GM19467 (cell line): ENCODE measurements at regions not wholly inside any gene's neighbourhood (a gene's known extent, or its start where the extent isn't known, plus 50 kb on each side); places are given as distances from the start of the nearest gene placed in this dataset.

ENCODE experiments used
- ATAC-seq: cut with Tn5 transposase; IDR thresholded peaks from one replicate; pipeline ENCODE4 v1.9.1; 2021; ENCODE audit warnings: mild to moderate bottlenecking, moderate library complexity; ENCODE audit not compliant: unreplicated experiment

- no peak for ATAC-seq
Measured at GRCh38 chr1:98385652-98386051, 275.9 kb upstream of the SNX7 start.

DNA sequence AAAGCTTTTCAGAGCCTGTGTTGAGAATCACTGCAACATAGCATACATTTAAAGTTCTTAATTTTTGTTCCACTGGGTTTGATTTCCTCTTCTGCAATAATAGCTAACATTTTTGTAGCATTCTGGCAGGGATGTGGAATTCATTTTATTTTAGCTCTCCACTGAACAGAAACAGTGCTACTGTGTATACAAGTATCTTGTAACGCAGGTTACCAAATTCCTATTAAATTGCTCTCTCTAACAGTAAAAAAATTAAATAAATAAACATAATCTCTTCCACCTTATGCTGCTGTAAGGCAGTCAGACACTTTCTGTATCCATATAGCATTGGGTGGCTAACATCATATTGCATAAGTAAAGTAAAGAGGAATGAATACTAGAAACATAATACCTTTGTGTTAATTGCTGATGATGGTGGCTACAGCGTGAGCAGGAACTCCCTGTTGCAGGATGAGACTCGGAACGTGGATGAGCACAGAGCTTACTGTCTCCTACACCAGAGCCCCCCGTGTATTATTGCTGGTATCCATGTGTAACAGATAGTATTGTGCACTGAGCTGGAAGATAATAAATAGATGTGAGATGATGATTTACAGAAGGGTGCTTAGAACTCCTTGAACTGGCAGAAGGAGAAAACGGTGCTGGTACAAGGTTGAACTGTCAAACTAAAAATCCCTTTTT, 276.9 kb upstream of the SNX7 start:
- no peak for ATAC-seq

GRCh38 chr1:98382986-98383740, 278.4 kb upstream of the SNX7 start:
- ATAC-seq: no peak

GRCh38 chr1:98382586-98382985, 278.9 kb upstream of the SNX7 start:
- no peak for ATAC-seq

GRCh38 chr1:98374098-98374497, 287.4 kb upstream of the SNX7 start:
- ATAC-seq: no peak

DNA sequence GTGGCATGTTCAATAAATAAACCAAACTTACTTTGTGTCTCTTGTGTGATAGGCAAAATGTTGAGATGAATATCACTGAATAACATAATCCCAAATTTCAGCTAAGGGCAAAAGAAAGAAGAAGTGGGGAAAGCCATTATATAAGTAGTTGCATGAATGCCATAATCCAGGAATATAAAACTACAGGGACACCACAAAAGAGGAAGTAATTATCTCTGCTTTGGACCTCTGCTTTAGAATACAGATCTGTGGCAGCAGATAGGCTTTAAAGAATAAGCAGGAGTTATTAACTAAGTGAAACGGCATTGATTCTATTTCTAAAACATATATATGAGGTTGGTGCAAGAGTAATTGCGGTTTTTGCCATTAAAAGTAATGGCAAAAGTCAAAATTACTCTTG, 288.5 kb upstream of the SNX7 start:
- no peak for ATAC-seq

GRCh38 chr1:98371764-98372163, 289.8 kb upstream of the SNX7 start:
- no peak for ATAC-seq

GRCh38 chr1:98369463-98369862, 292.1 kb upstream of the SNX7 start:
- ATAC-seq: no peak

- ATAC-seq: no peak
Measured at GRCh38 chr1:98368995-98369394, 292.5 kb upstream of the SNX7 start.

DNA sequence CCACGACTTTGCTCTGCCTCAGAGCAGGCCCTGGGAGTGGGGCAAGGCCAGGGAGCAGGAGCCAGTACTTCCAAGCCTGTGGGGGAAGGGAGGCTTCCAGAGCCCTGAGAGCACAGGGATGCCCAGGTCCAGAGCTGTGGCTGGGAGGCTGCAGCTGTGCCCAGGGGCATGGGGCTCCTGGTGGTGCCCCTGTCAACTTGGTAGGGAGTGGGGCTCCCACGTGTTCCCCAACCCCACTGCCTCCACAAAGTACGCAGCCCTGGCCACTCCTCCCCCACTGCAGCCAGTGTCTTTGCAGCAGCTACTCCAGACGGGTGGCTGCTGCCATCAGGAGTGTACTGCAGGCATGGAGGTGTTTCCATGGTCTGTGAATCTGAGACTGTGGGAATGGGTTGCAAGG, 294.1 kb upstream of the SNX7 start:
- ATAC-seq: no peak

DNA sequence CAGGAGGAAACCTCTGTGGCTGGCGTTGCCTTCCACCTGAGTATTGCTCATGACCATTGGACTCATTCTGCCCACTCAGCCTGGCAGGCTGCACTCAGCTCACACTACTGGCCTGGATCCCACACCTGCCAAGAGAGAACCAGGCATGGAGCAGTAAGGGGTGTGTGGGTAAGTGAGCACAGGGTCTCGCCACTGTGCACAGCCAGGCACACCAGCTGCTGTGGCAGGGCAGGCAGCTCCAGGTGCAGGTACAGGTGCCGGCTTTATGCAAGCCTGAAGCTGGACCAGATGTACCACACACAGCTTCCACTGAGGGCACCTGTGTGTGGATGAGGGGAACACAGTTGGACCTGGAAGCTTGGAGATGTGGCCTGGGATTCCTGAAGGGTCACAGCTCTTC, 295.2 kb upstream of the SNX7 start:
- ATAC-seq: no peak

- no peak for ATAC-seq
Measured at GRCh38 chr1:98364544-98364943, 297.0 kb upstream of the SNX7 start.

DNA sequence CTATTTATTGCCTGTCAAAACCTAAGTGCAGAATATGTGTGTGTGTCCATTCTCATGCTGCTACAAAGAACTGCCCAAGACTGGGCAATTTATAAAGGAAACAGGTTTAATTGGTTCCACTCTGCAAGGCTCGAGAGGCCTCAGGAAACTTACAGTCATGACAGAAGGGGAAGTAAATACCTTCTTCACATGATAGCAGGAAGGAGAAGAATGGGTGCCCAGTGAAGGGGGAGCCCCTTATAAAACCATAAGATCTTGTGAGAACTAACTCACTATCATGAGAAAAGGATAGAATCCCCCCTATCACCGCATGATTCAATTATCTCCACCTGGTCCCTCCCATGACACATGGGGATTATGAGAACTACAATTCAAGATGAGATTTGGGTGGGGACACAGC, 300.7 kb upstream of the SNX7 start:
- no peak for ATAC-seq

GRCh38 chr1:98355656-98356383, 305.7 kb upstream of the SNX7 start:
- ATAC-seq: no peak

- ATAC-seq: no peak
Measured at GRCh38 chr1:98352378-98352777, 309.1 kb upstream of the SNX7 start.

GRCh38 chr1:98351561-98351960, 310.0 kb upstream of the SNX7 start:
- ATAC-seq: no peak

GRCh38 chr1:98345417-98345816, 316.1 kb upstream of the SNX7 start:
- no peak for ATAC-seq

- no peak for ATAC-seq
Measured at GRCh38 chr1:98344731-98345130, 316.8 kb upstream of the SNX7 start.

GRCh38 chr1:98342566-98342965, 319.0 kb upstream of the SNX7 start:
- no peak for ATAC-seq

DNA sequence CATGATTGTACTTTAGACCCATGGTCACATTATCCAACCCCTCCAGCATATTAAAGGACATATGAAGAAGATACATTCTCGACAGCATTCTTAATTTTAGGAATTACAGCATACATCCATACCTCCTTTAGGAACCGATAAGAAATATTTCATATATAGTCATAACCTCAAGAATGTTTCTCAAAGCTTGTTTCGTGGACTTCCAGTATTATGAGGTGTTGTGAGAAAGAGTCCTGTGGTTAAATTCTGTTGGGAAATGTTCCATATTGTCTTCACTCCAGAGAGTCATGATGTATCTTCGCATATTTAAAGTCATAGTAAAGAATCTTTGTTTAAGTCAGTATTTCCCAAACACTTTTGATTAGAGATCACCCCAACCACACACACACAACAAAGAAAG, 321.0 kb upstream of the SNX7 start:
- ATAC-seq: no peak

DNA sequence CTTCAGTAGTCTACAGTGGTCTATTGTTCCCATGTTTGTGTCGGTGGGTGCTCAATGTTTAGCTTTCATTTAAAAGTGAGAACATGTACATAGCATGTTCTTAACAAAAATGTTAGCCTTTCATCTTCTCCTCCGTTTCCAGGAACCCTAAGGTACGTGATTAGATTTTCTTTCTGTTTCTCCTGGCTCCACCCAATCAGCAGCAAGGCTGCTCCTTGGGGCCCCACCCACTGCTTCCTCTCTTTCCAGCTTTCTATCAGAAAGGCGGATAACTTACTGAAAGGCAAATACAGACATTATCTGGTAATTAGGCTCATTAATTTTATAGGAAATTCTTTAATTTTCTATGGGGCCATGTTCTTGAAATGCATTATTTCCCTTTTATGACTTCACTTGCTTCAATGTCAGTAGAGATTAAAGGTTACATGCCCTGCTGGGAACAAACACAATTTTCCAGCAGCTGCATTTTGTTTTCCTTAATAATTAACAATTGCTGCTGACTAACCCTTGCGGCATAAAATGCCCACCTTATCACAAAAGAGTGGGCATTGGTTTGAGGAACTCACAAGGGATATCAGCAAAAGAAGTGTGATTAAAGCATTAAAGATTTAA, 324.9 kb upstream of the SNX7 start:
- no peak for ATAC-seq

DNA sequence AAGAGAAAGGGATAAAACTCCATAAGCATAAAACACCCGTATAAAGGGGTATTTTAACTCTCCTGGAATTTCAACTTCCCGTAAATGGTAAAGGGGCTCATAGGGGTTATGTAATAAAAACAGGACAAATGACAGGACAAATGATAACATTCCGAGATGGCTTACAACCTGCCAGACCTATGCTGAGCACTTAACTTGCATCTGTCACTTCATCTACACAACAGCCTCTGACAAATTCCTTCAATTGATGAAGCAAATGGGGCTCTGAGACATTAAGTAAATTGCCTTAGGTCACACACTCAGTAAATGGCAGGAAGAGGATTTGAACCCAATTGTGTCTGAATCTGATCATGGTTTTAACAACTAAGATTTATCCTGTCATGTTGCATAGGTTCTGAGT, 327.6 kb upstream of the SNX7 start:
- no peak for ATAC-seq
